Heart right ventricle (tissue), 16 donors: ENCODE measurements at regions not wholly inside any gene's neighbourhood (a gene's known extent, or its start where the extent isn't known, plus 50 kb on each side); places are given as distances from the start of the nearest gene placed in this dataset.

ENCODE experiments used
- ATAC-seq, 8 donors: fragments of 200-7000 bp; cut with Tn5 transposase; one replicate each; pipeline ENCODE4 v1.9.1; 2020; ENCODE audit warnings: mild to moderate bottlenecking in 8 of 8, moderate library complexity in 8 of 8, moderate number of reproducible peaks in 1 of 8
- DNase-seq, 2 donors: peaks; one replicate each; pipeline ENCODE4 v3.0.0-alpha.2; 2020
- H3K27ac ChIP-seq, 10 donors: fragments of 200-600 bp; sonication (generic) in 2 of 10; one replicate each; pipeline versions ENCODE4 v1.5.0 to v1.8.0; 2020 to 2022; ENCODE audit warnings: mild to moderate bottlenecking in 3 of 10
- H3K27me3 ChIP-seq, 7 donors: fragments of 200-600 bp; one replicate each; pipeline ENCODE4 v1.8.0; 2021 to 2022; ENCODE audit warnings: mild to moderate bottlenecking in 2 of 7
- H3K36me3 ChIP-seq, 9 donors: fragments of 200-600 bp; sonication (generic) in 1 of 9; one replicate each; pipeline versions ENCODE4 v1.5.0 to v1.8.0; 2020 to 2022; ENCODE audit warnings: mild to moderate bottlenecking in 2 of 9
- H3K4me1 ChIP-seq, 9 donors: fragments of 200-600 bp; sonication (generic) in 1 of 9; one replicate each; pipeline versions ENCODE4 v1.5.0 to v1.8.0; 2020 to 2022; ENCODE audit warnings: mild to moderate bottlenecking in 4 of 9
- H3K4me3 ChIP-seq, 10 donors: fragments of 200-600 bp; sonication (generic) in 2 of 10; one replicate each; pipeline versions ENCODE4 v1.5.0 to v1.8.0; 2020 to 2022; ENCODE audit warnings: mild to moderate bottlenecking in 7 of 10, moderate library complexity in 2 of 10
- H3K9me3 ChIP-seq, 11 donors: fragments of 200-600 bp in 10 of 11; sonication (generic) in 2 of 11; one replicate each; pipeline versions ENCODE4 v1.5.0 to v1.8.0; 2013 to 2022; ENCODE audit warnings: mild to moderate bottlenecking in 2 of 11, control low read depth in 1 of 11, moderate library complexity in 1 of 11
- CTCF ChIP-seq, 9 donors: fragments of 200-600 bp; sonication (generic) in 2 of 9; IDR thresholded peaks; one replicate each; pipeline versions ENCODE4 v1.5.0 to v1.8.0; 2021 to 2022; ENCODE audit warnings: antibody characterized with exemption in 9 of 9, mild to moderate bottlenecking in 5 of 9, moderate library complexity in 1 of 9
- WGBS, 2 donors: extraction: QIAGEN DNeasy Blood & Tissue Kit; methylation state at CpG; one replicate each; pipeline ENCODE4 v1.1.7; 2013; ENCODE audit warnings: inconsistent platforms in 1 of 2; 5-methylcytosine and 5-hydroxymethylcytosine counted together
- intact Hi-C, 10 donors: fragments of 100-400 bp; cut with DNase I; formaldehyde crosslinking; loops; one replicate each; pipeline versions ENCODE4 v1.11.1 to v1.14.2; 2022
- donor health status: Arrhythmogenic right ventricular cardiomyopathy.
- donor health status: ischemic (EF 13 %, LVEDD 7.1; RV severe dilation, severe dysfunction).
- donor health status: healthy with polysubstance abuse.
- donor health status: DM: no; HTN: yes; CAD: no.
- donor health status: DM: no; HTN: no; CAD: no.
- donor health status: ischemic (EF 25% LVEDD 6.9; RV normal size, moderate dysfunction).
- donor health status: ischemic (EF 25% LVEDD 5.7; RV mildly dilated, moderate dysfunction).
- donor health status: healthy.
- donor health status: DM: yes; HTN: yes; CAD: no.
- donor health status: Ischemic cardiomyopathy.
- donor health status: ischemic (EF 35%, LVEDD 5.7; RV mildly dilated, moderate dysfunction).
- donor health status: nonischemic (EF 11% LVEDD 7.7; RV severe dilation, severe dysfunction).
- donor health status: DM: yes; HTN: yes; CAD: no.
- donor health status: PGD.
- donor health status: ischemic (EF 29% LVEDD 5.4; RV normal size, mild dysfunction).
- donor health status: nonischemic (EF 23%, LVEDD 6.1; RV moderate dilation, normal function).

- ATAC-seq (no peak), DNase-seq (no peak)
- H3K4me3 ChIP-seq, result no peak overlapping the region
- peaks cover 0 to 5% (median 0%) of the 10 kb centered on the region in 9 donors for H3K4me1 ChIP-seq
- intact Hi-C loops, result no loop called here
- peaks cover 0 to 23% (median 0%) of the 10 kb centered on the region in 7 donors for H3K27me3 ChIP-seq
- TF ChIP-seq CTCF (IDR thresholded peaks at IDR 0.05), result no peak
- H3K9me3 ChIP-seq, result no peaks in the 10 kb centered on the region
- 68 to 78% methylated on average over 5 of the region's 5 CpGs for WGBS, 2 donors
- no peaks in the 10 kb centered on the region for H3K36me3 ChIP-seq
- no peak overlapping the region for H3K27ac ChIP-seq
Measured at GRCh38 chr14:99029916-99030305, 242.1 kb downstream of the BCL11B start.

- Histone ChIP-seq H3K9me3 (no peaks in the 10 kb centered on the region), H3K27me3 (peaks cover 0 to 23% (median 0%) of the 10 kb centered on the region in 7 donors), H3K4me3 (no peak overlapping the region), H3K36me3 (no peaks in the 10 kb centered on the region), H3K4me1 (peaks cover 0 to 9% (median 0%) of the 10 kb centered on the region in 9 donors), H3K27ac (no peak overlapping the region)
- no peak for TF ChIP-seq CTCF (IDR thresholded peaks at IDR 0.05)
- ATAC-seq, result no peak
- no peak for DNase-seq
- 71% methylated on average over 2 of the region's 2 CpGs for WGBS, 2 donors
- intact Hi-C loops, result no loop called here
Measured at GRCh38 chr14:99030454-99030853, 241.5 kb downstream of the BCL11B start.

DNA sequence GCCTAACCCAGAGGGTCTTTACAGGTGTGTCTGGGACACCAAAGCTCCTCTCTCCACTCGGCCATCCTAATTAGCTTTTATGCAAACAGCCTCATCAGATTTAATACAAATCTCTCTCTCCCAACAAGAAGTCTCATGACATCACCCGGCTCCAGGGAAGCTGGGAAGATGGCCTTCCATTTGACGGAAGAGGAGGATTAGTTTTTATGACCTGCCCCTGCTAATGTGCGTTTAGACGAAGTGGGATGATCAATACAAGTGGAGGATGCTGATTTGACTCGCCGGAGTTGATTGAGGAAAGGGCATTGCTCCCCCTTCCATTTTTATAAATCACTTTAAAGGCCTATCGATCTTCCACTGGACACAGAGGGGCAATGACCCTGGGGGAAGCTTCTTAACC, 239.2 kb downstream of the BCL11B start:
- no peak for TF ChIP-seq CTCF (IDR thresholded peaks at IDR 0.05)
- intact Hi-C loops, result no loop called here
- no peaks in the 10 kb centered on the region for H3K36me3 ChIP-seq
- H3K9me3 ChIP-seq, result no peaks in the 10 kb centered on the region
- no peak overlapping the region for H3K4me3 ChIP-seq
- no peak overlapping the region for H3K27ac ChIP-seq
- DNase-seq (no peak), ATAC-seq (no peak)
- peaks cover 0 to 23% (median 0%) of the 10 kb centered on the region in 7 donors for H3K27me3 ChIP-seq
- peaks cover 0 to 23% (median 6%) of the 10 kb centered on the region in 9 donors for H3K4me1 ChIP-seq
- 81 to 89% methylated on average over 8 of the region's 8 CpGs for WGBS, 2 donors

DNA sequence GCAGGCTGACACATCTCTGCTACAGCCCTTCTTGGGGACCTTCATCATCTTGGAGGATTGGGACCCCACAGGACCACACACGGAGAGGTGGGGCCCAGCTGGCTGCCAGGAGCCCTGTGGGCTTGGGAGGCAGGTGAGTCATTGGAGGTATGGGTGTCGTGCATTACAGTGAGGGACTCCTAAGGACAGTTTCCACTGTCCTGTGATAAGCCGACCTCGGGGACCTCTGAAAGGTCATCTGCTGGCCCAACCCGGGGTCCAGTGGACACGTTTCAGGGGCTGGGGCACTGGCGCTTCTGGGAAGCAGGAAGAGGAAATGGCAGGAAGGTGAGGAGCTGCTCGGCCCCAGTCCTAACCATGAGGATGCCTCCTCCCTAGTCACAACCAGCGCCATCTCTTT, 238.0 kb downstream of the BCL11B start:
- Histone ChIP-seq H3K4me3 (no peak overlapping the region), H3K4me1 (peaks cover 0 to 27% (median 6%) of the 10 kb centered on the region in 9 donors), H3K9me3 (no peaks in the 10 kb centered on the region), H3K27me3 (peaks cover 0 to 19% (median 0%) of the 10 kb centered on the region in 7 donors), H3K36me3 (no peaks in the 10 kb centered on the region), H3K27ac (no peak overlapping the region)
- ATAC-seq, result no peak
- intact Hi-C loops, result no loop called here
- WGBS, 2 donors, result 77 to 81% methylated on average over 9 of the region's 9 CpGs
- TF ChIP-seq CTCF (IDR thresholded peaks at IDR 0.05), result no peak
- no peak for DNase-seq
